ENCODE measurements at regions not wholly inside any gene's neighbourhood (a gene's known extent, or its start where the extent isn't known, plus 50 kb on each side); places are given as distances from the start of the nearest gene placed in this dataset.

DNA sequence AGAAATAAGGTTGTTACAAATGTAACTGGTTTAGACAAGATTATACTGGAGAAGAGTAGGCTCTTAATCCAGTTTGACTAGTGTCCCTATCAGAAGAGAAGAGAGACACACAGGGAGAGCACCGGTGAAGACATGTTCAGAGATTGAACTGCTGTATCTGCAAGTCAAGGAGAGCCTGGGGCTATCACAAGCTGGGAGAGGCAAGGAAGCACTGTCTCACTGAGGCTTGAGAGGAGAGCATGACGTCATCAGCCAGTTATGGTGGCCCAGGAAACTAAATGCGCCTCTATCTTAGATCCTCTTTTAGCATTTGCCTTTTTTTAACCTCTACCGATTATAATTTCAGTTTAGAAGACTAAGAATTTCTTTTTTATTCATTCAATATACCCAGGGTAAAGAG, 583.4 kb downstream of the TRAM1L1 start:
- TF ChIP-seq, protein P1, sequence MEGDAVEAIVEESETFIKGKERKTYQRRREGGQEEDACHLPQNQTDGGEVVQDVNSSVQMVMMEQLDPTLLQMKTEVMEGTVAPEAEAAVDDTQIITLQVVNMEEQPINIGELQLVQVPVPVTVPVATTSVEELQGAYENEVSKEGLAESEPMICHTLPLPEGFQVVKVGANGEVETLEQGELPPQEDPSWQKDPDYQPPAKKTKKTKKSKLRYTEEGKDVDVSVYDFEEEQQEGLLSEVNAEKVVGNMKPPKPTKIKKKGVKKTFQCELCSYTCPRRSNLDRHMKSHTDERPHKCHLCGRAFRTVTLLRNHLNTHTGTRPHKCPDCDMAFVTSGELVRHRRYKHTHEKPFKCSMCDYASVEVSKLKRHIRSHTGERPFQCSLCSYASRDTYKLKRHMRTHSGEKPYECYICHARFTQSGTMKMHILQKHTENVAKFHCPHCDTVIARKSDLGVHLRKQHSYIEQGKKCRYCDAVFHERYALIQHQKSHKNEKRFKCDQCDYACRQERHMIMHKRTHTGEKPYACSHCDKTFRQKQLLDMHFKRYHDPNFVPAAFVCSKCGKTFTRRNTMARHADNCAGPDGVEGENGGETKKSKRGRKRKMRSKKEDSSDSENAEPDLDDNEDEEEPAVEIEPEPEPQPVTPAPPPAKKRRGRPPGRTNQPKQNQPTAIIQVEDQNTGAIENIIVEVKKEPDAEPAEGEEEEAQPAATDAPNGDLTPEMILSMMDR (IDR thresholded peaks at IDR 0.05), result no peak
- no peak for TF ChIP-seq POLR2AphosphoS5 (IDR thresholded peaks at IDR 0.05)
- no peak for TF ChIP-seq POLR2A (IDR thresholded peaks at IDR 0.05)

Measured in suprapubic skin (tissue), 4 donors.